SK-N-SH treated with all-trans-retinoic acid at 6 μM for 48 hours (cell line): ENCODE measurements at regions not wholly inside any gene's neighbourhood (a gene's known extent, or its start where the extent isn't known, plus 50 kb on each side); places are given as distances from the start of the nearest gene placed in this dataset.

Experiments
- ATAC-seq: fragments of 200-7000 bp; cut with Tn5 transposase; 3 replicates; pipeline ENCODE4 v1.9.1; 2020; ENCODE audit warnings: mild to moderate bottlenecking, moderate library complexity
- BACH2 ChIP-seq: fragments of 250-450 bp; sonication (Bioruptor Pico); IDR thresholded peaks from 2 replicates; pipeline ENCODE4 v1.9.0; 2021; ENCODE audit warnings: mild to moderate bottlenecking, borderline replicate concordance
- GLIS3 ChIP-seq: fragments of 250-450 bp; sonication (Bioruptor Pico); IDR thresholded peaks from 2 replicates; pipeline ENCODE4 v1.5.0; 2020; ENCODE audit warnings: mild to moderate bottlenecking, moderate library complexity
- ISL1 ChIP-seq: fragments of 250-450 bp; sonication (Bioruptor Pico); IDR thresholded peaks from 2 replicates; pipeline ENCODE4 v2.1.2; 2022; ENCODE audit warnings: mild to moderate bottlenecking, moderate library complexity
- OSR1 ChIP-seq: fragments of 250-450 bp; sonication (Bioruptor Pico); IDR thresholded peaks from 2 replicates; pipeline ENCODE4 v1.8.0; 2022; ENCODE audit warnings: moderate library complexity, mild to moderate bottlenecking, inconsistent platforms
- PPARA ChIP-seq: fragments of 250-450 bp; sonication (Bioruptor Pico); IDR thresholded peaks from 2 replicates; pipeline ENCODE4 v1.5.0; 2020; ENCODE audit warnings: mild to moderate bottlenecking, borderline replicate concordance
- SNAI2 ChIP-seq: fragments of 250-450 bp; sonication (Bioruptor Pico); IDR thresholded peaks from 2 replicates; pipeline ENCODE4 v1.5.0; 2020; ENCODE audit warnings: mild to moderate bottlenecking, moderate library complexity
- TCF4 ChIP-seq: fragments of 250-450 bp; sonication (Bioruptor Pico); IDR thresholded peaks from 2 replicates; pipeline ENCODE4 v1.8.0; 2021; ENCODE audit warnings: mild to moderate bottlenecking, moderate library complexity, borderline replicate concordance
- TOX ChIP-seq: fragments of 250-450 bp; sonication (Bioruptor Pico); IDR thresholded peaks from 2 replicates; pipeline ENCODE4 v1.8.0; 2021; ENCODE audit warnings: mild to moderate bottlenecking, moderate library complexity, borderline replicate concordance
- ZC3H10 ChIP-seq: fragments of 250-450 bp; sonication (Bioruptor Pico); IDR thresholded peaks from 2 replicates; pipeline ENCODE4 v1.5.1; 2021; ENCODE audit warnings: mild to moderate bottlenecking, moderate library complexity
- ZFP3 ChIP-seq: fragments of 250-450 bp; sonication (Bioruptor Pico); IDR thresholded peaks from 2 replicates; pipeline ENCODE4 v1.5.0; 2020; ENCODE audit warnings: mild to moderate bottlenecking, moderate library complexity
- ZFP30 ChIP-seq: fragments of 450-650 bp; formaldehyde crosslinking; IDR thresholded peaks from 2 replicates; pipeline ENCODE4 v1.5.0; 2022; ENCODE audit warnings: mild to moderate bottlenecking, moderate library complexity
- ZNF565 ChIP-seq: fragments of 450-650 bp; formaldehyde crosslinking; conservative IDR thresholded peaks from 2 replicates; pipeline ENCODE4 v1.5.0; 2020; ENCODE audit warnings: low read depth, mild to moderate bottlenecking, moderate library complexity
- ZNF70 ChIP-seq: fragments of 450-650 bp; formaldehyde crosslinking; IDR thresholded peaks from 2 replicates; pipeline ENCODE4 v1.5.0; 2020; ENCODE audit warnings: mild to moderate bottlenecking, moderate library complexity
- TF ChIP-seq, protein P1 (sequence below): fragments of 250-450 bp; sonication (Bioruptor Pico); IDR thresholded peaks from 2 replicates; pipeline ENCODE4 v1.8.0; 2020; ENCODE audit warnings: mild to moderate bottlenecking, moderate library complexity, borderline replicate concordance
- TF ChIP-seq, protein P2 (sequence below): fragments of 250-450 bp; sonication (Bioruptor Pico); IDR thresholded peaks from 2 replicates; pipeline ENCODE4 v1.8.0; 2021; ENCODE audit warnings: low read depth, mild to moderate bottlenecking, moderate library complexity, borderline replicate concordance
- TF ChIP-seq, protein P3 (sequence below): fragments of 250-450 bp; sonication (Bioruptor Pico); IDR thresholded peaks from 2 replicates; pipeline ENCODE4 v1.5.0; 2020; ENCODE audit warnings: mild to moderate bottlenecking, moderate library complexity
- TF ChIP-seq, protein P4 (sequence below): fragments of 250-450 bp; sonication (Bioruptor Pico); IDR thresholded peaks from 2 replicates; pipeline ENCODE4 v1.5.1; 2021; ENCODE audit warnings: mild to moderate bottlenecking, moderate library complexity

DNA sequence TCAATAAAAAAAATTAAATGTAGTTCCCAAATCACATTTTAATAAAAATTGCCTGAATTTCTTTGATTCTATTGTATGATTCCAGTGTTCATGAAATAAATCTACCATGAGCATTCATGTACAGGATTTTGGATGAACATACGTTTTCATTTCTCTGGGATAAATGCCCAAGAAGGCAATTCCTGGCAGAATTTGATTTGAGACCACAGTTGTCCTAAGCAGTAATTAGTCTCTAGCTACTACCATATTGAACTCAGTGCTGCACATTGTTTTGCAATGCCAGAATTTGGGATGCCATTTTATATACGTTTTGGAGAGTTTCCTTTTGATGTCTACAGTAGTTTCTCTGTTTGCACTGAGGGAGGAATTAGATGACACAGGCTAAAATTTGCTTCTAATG, 265.3 kb upstream of the HS3ST5 start:
- TF ChIP-seq, protein P1, sequence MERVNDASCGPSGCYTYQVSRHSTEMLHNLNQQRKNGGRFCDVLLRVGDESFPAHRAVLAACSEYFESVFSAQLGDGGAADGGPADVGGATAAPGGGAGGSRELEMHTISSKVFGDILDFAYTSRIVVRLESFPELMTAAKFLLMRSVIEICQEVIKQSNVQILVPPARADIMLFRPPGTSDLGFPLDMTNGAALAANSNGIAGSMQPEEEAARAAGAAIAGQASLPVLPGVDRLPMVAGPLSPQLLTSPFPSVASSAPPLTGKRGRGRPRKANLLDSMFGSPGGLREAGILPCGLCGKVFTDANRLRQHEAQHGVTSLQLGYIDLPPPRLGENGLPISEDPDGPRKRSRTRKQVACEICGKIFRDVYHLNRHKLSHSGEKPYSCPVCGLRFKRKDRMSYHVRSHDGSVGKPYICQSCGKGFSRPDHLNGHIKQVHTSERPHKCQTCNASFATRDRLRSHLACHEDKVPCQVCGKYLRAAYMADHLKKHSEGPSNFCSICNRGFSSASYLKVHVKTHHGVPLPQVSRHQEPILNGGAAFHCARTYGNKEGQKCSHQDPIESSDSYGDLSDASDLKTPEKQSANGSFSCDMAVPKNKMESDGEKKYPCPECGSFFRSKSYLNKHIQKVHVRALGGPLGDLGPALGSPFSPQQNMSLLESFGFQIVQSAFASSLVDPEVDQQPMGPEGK (CRISPR knock-in tag): no peak
- TF ChIP-seq, protein P2, sequence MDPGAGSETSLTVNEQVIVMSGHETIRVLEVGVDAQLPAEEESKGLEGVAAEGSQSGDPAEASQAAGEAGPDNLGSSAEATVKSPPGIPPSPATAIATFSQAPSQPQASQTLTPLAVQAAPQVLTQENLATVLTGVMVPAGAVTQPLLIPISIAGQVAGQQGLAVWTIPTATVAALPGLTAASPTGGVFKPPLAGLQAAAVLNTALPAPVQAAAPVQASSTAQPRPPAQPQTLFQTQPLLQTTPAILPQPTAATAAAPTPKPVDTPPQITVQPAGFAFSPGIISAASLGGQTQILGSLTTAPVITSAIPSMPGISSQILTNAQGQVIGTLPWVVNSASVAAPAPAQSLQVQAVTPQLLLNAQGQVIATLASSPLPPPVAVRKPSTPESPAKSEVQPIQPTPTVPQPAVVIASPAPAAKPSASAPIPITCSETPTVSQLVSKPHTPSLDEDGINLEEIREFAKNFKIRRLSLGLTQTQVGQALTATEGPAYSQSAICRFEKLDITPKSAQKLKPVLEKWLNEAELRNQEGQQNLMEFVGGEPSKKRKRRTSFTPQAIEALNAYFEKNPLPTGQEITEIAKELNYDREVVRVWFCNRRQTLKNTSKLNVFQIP: no peak
- TF ChIP-seq, protein P3, sequence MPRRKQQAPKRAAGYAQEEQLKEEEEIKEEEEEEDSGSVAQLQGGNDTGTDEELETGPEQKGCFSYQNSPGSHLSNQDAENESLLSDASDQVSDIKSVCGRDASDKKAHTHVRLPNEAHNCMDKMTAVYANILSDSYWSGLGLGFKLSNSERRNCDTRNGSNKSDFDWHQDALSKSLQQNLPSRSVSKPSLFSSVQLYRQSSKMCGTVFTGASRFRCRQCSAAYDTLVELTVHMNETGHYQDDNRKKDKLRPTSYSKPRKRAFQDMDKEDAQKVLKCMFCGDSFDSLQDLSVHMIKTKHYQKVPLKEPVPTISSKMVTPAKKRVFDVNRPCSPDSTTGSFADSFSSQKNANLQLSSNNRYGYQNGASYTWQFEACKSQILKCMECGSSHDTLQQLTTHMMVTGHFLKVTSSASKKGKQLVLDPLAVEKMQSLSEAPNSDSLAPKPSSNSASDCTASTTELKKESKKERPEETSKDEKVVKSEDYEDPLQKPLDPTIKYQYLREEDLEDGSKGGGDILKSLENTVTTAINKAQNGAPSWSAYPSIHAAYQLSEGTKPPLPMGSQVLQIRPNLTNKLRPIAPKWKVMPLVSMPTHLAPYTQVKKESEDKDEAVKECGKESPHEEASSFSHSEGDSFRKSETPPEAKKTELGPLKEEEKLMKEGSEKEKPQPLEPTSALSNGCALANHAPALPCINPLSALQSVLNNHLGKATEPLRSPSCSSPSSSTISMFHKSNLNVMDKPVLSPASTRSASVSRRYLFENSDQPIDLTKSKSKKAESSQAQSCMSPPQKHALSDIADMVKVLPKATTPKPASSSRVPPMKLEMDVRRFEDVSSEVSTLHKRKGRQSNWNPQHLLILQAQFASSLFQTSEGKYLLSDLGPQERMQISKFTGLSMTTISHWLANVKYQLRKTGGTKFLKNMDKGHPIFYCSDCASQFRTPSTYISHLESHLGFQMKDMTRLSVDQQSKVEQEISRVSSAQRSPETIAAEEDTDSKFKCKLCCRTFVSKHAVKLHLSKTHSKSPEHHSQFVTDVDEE (CRISPR knock-in tag): no peak
- TF ChIP-seq TOX (no peak), GLIS3 (no peak)
- no peak for ATAC-seq

DNA sequence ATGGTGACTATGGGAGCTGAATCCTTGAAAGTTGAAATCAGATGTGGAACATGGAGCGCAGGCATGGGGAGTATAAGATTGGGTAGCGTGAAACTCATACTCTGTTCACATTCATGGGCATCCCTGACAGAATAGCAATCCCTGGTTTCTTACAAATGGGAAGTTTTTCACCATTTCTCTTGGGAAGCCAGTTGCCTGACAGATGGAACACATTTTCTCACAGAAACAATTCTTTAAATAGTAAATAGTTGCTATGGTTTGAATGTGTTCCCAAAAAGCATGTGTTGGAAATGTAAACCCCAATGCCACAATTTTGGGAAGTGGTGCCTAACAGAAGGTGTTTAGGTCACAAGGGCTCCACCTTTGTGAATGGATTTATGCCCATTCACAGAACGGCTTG, 262.8 kb upstream of the HS3ST5 start:
- ATAC-seq: no peak
- TF ChIP-seq, protein P3 (CRISPR knock-in tag): no peak
- TF ChIP-seq ZC3H10 (no peak), TCF4 (CRISPR knock-in tag) (no peak), ZNF565 (CRISPR knock-in tag) (no peak), GLIS3 (no peak), OSR1 (CRISPR knock-in tag) (no peak), ZFP3 (no peak)

DNA sequence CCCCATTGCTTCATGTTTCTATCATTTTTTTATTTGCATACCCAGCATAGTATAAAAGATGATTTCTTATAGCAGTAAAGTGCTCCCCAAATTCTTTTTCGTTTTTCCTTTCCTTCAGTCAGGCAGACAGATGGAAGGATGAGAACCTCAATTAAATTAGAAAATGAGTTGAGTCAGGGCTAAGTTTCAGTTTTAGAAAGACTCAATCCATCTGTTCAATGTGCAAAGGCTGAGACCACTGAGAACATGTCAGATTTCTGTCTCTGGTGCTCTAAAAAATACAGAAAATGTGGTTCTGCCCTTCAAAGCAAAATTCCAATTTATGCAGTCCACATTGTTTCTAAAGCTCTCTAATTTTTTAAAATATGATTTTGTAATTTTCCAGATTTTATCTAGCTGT, 257.6 kb upstream of the HS3ST5 start:
- no peak for ATAC-seq
- TF ChIP-seq ZNF70 (no peak), ISL1 (no peak), ZNF565 (CRISPR knock-in tag) (no peak), PPARA (no peak), ZFP30 (CRISPR knock-in tag) (no peak), BACH2 (CRISPR knock-in tag) (no peak), SNAI2 (CRISPR knock-in tag) (no peak), ZC3H10 (no peak), OSR1 (CRISPR knock-in tag) (no peak), TCF4 (CRISPR knock-in tag) (no peak)
- TF ChIP-seq, protein P4, sequence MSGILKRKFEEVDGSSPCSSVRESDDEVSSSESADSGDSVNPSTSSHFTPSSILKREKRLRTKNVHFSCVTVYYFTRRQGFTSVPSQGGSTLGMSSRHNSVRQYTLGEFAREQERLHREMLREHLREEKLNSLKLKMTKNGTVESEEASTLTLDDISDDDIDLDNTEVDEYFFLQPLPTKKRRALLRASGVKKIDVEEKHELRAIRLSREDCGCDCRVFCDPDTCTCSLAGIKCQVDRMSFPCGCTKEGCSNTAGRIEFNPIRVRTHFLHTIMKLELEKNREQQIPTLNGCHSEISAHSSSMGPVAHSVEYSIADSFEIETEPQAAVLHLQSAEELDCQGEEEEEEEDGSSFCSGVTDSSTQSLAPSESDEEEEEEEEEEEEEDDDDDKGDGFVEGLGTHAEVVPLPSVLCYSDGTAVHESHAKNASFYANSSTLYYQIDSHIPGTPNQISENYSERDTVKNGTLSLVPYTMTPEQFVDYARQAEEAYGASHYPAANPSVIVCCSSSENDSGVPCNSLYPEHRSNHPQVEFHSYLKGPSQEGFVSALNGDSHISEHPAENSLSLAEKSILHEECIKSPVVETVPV (CRISPR knock-in tag): no peak

DNA sequence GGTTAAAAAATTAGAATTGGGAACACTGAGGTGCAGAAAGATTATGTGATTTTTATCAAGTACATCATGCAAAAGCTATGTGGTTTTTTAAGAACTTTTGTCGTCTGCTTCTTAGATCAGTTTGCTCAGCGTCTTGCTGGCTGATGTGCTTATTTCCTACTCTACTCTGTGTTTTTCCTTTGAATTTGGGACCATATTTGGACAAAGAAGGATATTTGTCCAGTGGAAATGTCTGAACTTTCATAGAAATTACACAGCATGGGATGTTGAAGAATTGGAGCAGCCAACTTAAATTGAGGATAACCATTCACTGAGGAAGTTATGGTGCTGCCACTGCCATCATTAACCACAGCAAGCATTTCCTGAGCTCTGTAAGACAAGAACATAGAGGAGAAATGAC, 252.8 kb upstream of the HS3ST5 start:
- TF ChIP-seq ZC3H10: no peak
- TF ChIP-seq TCF4 (CRISPR knock-in tag): no peak
- no peak for TF ChIP-seq PPARA
- TF ChIP-seq, protein P1 (CRISPR knock-in tag): no peak
- no peak for ATAC-seq
